PC-3 (cell line): ENCODE measurements at regions not wholly inside any gene's neighbourhood (a gene's known extent, or its start where the extent isn't known, plus 50 kb on each side); places are given as distances from the start of the nearest gene placed in this dataset.

Experiments used
- EZH2 ChIP-seq: fragments of 300-600 bp; sonication (generic); IDR thresholded peaks from one replicate; pipeline ENCODE4 v1.6.1; 2017; ENCODE audit warnings: antibody characterized with exemption, mild to moderate bottlenecking, low read length; ENCODE audit not compliant: unreplicated experiment
- EZH2phosphoT487 ChIP-seq: fragments of 300-600 bp; sonication (generic); IDR thresholded peaks from 2 replicates; pipeline ENCODE4 v1.6.1; 2018; ENCODE audit warnings: mild to moderate bottlenecking, antibody characterized with exemption, low read length, borderline replicate concordance
- TF ChIP-seq, protein P1 (sequence below): fragments of 300-600 bp; sonication (generic); conservative IDR thresholded peaks from 2 replicates; pipeline ENCODE4 v1.5.1; 2017; ENCODE audit warnings: antibody characterized with exemption, low read depth, mild to moderate bottlenecking, low read length

DNA sequence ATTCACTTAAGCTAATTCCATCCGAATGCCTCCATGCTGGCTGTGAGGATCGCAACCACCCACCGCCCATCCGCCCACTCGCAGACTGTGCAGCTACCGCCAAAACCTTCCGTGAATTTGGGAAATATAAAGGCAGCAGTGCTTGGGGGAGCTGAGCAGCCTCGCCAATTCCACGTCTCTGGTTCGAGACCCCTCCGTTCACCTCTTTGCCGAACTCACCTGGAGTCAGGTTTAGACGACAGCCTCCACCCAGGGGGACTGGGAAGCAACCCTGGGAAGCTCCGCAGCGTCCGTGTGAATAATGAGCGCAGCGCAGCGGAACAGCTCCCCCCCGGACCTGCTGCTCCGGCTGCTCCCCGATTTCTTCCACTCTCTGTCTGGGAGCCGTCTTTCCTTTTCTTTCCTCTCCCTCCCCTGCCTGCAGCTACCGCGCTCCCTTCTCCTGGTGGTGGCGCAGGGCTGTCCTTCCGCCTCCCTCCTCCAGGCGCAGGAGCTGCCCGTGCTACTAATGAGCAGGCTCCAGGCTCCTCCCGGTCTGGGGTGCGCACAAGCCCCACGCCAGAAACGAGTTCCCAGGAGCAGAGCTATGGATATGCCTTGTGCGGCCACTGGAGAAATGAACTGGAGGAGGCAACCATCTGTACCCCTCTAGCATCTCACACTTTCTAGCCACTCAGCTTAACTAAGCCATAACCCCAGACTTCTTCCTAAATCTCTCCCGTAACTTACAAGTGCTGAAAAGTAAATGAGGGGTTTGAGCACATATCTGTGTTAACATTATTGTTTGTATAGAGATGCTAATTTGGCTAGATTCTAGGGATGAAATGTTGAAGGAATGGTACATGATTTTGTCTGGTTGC, 107.3 kb downstream of the XKR3 start:
- TF ChIP-seq, protein P1, sequence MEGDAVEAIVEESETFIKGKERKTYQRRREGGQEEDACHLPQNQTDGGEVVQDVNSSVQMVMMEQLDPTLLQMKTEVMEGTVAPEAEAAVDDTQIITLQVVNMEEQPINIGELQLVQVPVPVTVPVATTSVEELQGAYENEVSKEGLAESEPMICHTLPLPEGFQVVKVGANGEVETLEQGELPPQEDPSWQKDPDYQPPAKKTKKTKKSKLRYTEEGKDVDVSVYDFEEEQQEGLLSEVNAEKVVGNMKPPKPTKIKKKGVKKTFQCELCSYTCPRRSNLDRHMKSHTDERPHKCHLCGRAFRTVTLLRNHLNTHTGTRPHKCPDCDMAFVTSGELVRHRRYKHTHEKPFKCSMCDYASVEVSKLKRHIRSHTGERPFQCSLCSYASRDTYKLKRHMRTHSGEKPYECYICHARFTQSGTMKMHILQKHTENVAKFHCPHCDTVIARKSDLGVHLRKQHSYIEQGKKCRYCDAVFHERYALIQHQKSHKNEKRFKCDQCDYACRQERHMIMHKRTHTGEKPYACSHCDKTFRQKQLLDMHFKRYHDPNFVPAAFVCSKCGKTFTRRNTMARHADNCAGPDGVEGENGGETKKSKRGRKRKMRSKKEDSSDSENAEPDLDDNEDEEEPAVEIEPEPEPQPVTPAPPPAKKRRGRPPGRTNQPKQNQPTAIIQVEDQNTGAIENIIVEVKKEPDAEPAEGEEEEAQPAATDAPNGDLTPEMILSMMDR = no peak
- no peak for TF ChIP-seq EZH2phosphoT487
- no peak for TF ChIP-seq EZH2
